ENCODE measurements at regions not wholly inside any gene's neighbourhood (a gene's known extent, or its start where the extent isn't known, plus 50 kb on each side); places are given as distances from the start of the nearest gene placed in this dataset.

DNA sequence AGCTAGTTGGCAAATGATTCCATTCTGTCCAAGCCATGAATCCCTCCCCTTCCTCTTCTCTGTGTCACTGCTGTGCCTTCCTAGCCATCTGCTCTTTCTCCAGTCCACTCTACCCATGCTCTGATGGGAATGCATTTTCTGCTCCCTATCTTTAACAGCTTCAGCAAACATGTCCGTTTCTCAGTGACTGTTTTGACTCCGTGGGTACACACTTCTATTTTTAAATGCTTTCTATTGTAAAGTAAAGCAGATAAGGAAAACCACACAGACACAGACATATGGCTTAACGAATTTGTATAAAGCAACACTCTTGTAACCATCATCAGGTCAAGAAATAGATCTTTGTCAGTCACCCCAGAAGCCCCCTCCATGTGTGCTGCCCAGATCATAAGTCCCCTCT is 72.4 kb upstream of the KLHL13 start:
- no peaks in the 10 kb centered on the region for H3K4me1 ChIP-seq
- no peaks in the 10 kb centered on the region for H3K27me3 ChIP-seq
- H3K27ac ChIP-seq = no peak overlapping the region
- H3K36me3 ChIP-seq = no peaks in the 10 kb centered on the region
- TF ChIP-seq, protein P1, sequence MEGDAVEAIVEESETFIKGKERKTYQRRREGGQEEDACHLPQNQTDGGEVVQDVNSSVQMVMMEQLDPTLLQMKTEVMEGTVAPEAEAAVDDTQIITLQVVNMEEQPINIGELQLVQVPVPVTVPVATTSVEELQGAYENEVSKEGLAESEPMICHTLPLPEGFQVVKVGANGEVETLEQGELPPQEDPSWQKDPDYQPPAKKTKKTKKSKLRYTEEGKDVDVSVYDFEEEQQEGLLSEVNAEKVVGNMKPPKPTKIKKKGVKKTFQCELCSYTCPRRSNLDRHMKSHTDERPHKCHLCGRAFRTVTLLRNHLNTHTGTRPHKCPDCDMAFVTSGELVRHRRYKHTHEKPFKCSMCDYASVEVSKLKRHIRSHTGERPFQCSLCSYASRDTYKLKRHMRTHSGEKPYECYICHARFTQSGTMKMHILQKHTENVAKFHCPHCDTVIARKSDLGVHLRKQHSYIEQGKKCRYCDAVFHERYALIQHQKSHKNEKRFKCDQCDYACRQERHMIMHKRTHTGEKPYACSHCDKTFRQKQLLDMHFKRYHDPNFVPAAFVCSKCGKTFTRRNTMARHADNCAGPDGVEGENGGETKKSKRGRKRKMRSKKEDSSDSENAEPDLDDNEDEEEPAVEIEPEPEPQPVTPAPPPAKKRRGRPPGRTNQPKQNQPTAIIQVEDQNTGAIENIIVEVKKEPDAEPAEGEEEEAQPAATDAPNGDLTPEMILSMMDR (IDR thresholded peaks at IDR 0.05) = no peak
- H3K9me3 ChIP-seq = peaks cover 0 to 4% of the 10 kb centered on the region in 2 donors
- no peak for DNase-seq (ENCODE audit: low spot score)
- no peak overlapping the region for H3K4me3 ChIP-seq

DNA sequence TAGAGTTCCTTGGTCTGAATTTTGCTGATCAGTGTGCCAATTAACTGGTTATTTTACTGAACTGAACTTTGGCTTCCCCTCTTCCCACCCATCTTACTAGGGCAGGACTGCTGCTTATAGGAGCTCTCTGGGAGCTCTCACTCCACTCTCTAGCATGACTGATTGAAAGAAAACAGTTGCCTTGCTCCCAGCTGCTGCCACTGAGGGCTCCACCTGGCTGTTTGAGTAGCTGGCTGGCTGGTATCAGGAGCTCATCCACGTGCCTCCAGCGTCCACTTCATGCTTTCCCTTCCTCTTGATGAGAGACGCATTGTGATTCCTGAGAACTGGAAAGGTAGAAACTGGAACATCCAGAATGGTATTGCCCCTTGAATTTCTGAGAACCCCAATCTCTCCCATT is 73.0 kb upstream of the KLHL13 start:
- Histone ChIP-seq H3K27me3 (no peaks in the 10 kb centered on the region), H3K27ac (no peak overlapping the region), H3K4me1 (no peaks in the 10 kb centered on the region), H3K4me3 (no peak overlapping the region), H3K36me3 (no peaks in the 10 kb centered on the region), H3K9me3 (no peaks in the 10 kb centered on the region)
- TF ChIP-seq, protein P1 (IDR thresholded peaks at IDR 0.05) = no peak
- DNase-seq (ENCODE audit: low spot score) = no peak

DNA sequence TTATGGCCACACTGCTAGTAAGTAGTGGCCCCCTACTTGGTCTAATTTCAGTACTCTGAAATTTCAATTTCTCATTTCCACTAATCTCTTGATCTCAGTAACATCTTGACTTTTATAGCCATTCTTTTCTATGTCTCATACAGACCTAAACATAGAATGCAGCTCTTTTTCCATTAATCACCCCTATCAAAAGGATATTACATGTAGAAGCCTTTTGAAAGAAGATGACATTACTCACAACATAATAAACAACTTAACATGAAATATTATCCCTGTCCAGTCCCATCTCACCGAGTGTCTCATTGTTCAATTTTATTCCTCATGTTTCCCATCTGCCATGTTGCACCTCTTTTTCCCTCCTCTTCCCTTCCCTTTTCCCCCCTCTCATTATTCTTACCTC is 81.1 kb upstream of the KLHL13 start:
- Histone ChIP-seq H3K4me1 (no peaks in the 10 kb centered on the region), H3K27ac (no peak overlapping the region), H3K27me3 (no peaks in the 10 kb centered on the region), H3K9me3 (no peaks in the 10 kb centered on the region), H3K36me3 (no peaks in the 10 kb centered on the region), H3K4me3 (no peak overlapping the region)
- DNase-seq (ENCODE audit: low spot score) = no peak
- TF ChIP-seq, protein P1 (IDR thresholded peaks at IDR 0.05) = no peak

DNA sequence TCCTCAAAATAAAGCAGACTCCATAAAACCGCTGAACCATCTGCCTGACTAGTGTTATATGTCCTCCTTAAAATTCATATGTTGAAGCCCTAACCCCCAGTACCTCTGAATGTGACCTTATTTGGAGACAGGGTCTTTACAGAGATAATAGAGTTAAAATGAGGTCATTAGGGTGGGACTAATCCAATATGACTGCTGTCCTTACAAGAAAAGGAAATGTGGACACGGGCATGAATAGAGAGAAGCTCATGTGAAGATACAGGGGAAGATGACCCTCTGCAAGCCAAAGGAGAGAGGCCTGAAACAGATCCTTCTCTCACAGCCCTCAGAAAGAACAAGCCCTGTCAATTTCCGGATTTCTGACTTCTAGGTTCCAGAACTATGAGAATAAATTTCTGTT is 82.0 kb upstream of the KLHL13 start:
- Histone ChIP-seq H3K4me1 (no peaks in the 10 kb centered on the region), H3K4me3 (no peak overlapping the region), H3K27me3 (no peaks in the 10 kb centered on the region), H3K9me3 (no peaks in the 10 kb centered on the region), H3K36me3 (no peaks in the 10 kb centered on the region), H3K27ac (no peak overlapping the region)
- DNase-seq (ENCODE audit: low spot score) = no peak
- TF ChIP-seq, protein P1 (IDR thresholded peaks at IDR 0.05) = no peak

DNA sequence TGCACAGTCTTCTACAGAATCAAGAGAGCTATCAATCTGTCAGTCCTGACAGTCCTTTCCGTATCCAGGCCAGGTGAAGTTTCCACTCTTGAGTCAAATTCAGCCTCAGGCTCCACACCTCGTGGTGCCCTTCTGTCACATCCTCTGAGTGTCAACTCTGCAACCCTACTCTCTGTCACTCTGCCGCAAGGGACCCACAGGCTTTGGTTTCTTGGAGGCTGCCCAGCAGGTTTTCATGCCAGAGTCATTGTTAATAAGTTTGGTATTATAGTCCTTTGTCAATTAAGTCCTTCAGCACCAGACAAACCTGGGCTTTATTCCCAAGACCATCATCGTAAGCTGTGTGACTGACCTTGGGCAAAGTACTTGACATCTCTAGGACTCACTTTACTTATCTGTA is 83.4 kb upstream of the KLHL13 start:
- no peak overlapping the region for H3K27ac ChIP-seq
- TF ChIP-seq, protein P1 (IDR thresholded peaks at IDR 0.05) = no peak
- no peak for DNase-seq (ENCODE audit: low spot score)
- H3K27me3 ChIP-seq = no peaks in the 10 kb centered on the region
- no peaks in the 10 kb centered on the region for H3K9me3 ChIP-seq
- H3K4me3 ChIP-seq = no peak overlapping the region
- no peaks in the 10 kb centered on the region for H3K36me3 ChIP-seq
- H3K4me1 ChIP-seq = no peaks in the 10 kb centered on the region
